GM18502 (cell line): ENCODE measurements at regions not wholly inside any gene's neighbourhood (a gene's known extent, or its start where the extent isn't known, plus 50 kb on each side); places are given as distances from the start of the nearest gene placed in this dataset.

Experiments used
- ATAC-seq: cut with Tn5 transposase; IDR thresholded peaks from one replicate; pipeline ENCODE4 v1.9.1; 2021; ENCODE audit warnings: mild to moderate bottlenecking; ENCODE audit not compliant: unreplicated experiment, poor library complexity

GRCh38 chr6:92354270-92354829, 1065.0 kb downstream of the EPHA7 start:
- ATAC-seq, result no peak

DNA sequence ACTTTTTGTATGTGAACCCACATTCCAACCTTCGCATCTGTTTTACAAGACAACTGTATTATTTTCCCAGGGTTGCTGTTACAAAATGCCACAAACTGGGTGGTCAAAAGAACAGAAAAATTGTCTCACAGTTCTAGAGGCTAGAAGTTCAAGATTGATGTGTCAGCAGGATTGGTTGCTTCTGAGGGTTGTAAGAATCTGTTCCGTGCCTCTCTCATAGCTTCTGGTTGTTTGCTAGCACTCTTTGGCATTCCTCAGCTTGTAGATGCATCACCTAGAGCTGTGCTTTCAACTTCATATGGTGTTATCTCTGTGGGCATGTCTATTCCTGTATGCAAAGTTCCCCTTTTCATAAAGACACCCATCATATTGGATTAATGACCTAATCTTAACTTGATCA, 1067.2 kb downstream of the EPHA7 start:
- ATAC-seq, result no peak

- no peak for ATAC-seq
Measured at GRCh38 chr6:92341201-92341600, 1078.2 kb downstream of the EPHA7 start.

GRCh38 chr6:92339936-92340640, 1079.3 kb downstream of the EPHA7 start:
- ATAC-seq, result no peak

GRCh38 chr6:92337571-92337970, 1081.8 kb downstream of the EPHA7 start:
- ATAC-seq, result no peak

DNA sequence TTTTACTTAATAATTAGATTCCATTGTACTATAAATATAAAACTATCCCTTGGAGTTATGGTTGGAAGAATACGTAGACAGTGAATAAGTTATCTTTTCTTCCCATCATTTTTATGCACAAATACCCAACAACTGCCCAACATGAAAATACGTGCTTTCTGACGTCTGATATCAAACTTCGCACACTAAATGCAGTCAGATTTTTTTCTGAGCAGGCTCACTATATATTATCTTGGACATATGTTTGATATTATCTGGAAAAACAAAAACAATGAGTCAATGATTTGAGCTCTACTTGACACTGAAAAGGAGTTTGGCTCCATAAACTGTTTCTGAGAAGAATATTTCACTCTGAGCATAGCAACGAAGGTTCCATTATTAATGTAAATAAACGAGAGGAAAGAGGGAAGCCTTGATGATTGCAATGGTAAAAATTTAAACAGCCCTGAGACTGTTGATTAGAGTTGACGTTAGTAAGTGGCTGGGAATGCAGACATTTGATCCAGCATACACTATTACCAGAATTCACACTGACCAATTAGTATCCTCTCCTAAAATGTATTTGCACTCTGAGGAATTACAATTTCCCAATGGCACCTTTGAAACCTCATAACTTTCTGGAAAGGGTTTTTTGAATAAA, 1090.0 kb downstream of the EPHA7 start:
- no peak for ATAC-seq

DNA sequence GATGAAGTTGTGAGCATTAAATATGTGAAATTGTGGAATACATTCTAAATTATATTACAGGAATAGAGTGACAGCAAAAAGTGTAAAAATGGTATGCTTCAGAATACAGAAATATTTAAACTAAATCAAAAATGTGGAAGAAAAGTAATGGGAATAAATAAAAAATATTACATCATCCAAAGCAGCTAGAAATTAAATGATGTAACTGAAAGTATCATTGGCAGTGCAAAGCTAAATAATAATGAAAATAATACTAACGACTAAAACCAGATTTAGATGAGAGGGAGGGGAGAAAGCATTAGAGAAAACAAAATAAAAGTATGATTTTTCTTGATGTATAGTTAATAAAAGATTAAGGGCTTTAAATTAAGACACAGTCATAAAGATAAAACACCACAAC, 1104.0 kb downstream of the EPHA7 start:
- no peak for ATAC-seq

GRCh38 chr6:92297101-92297500, 1122.3 kb downstream of the EPHA7 start:
- no peak for ATAC-seq

- no peak for ATAC-seq
Measured at GRCh38 chr6:92292067-92292466, 1127.3 kb downstream of the EPHA7 start.

- no peak for ATAC-seq
Measured at GRCh38 chr6:92289831-92290230, 1129.5 kb downstream of the EPHA7 start.

- no peak for ATAC-seq
Measured at GRCh38 chr6:92281571-92282076, 1137.7 kb downstream of the EPHA7 start.

DNA sequence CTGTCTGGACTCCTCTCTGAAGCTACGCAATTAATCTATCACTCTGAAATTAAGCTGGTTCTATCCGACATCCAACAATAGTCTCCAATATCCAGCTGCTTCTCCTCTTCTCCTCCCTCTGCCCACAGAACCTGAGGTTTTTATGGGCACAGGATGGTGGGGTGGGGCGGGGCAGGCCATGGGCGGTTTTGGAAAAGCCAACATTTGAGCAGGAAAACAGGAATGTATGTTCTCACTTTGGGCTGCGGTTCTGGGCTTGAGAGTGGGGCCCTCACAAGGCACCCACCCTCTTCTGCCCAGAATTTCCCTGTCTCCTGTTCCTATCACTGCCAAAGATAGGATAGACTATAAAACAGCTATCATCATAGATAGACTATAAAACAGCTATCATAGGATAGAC, 1144.2 kb downstream of the EPHA7 start:
- ATAC-seq, result no peak

GRCh38 chr6:92274588-92274987, 1144.8 kb downstream of the EPHA7 start:
- no peak for ATAC-seq

DNA sequence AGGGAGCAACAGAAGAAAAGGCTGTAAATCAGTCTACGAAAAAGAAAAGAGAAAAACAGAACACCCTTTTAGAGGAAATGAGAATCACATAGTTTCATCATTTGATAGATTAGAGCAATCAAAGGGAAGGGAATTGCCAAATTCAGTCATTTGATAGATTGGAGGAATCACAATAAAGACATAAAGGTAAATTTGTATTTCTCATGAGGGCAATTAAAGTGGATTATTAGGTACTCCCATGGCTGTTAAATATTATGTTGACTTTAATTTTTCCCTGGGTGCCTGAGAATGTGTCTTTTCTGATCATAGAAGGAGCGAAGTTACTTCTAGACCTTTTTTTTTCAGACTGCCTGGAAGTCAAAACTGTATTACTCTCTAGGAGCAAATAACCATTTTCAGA, 1145.7 kb downstream of the EPHA7 start:
- no peak for ATAC-seq

- ATAC-seq, result no peak
Measured at GRCh38 chr6:92271091-92271490, 1148.3 kb downstream of the EPHA7 start.

- ATAC-seq, result no peak
Measured at GRCh38 chr6:92270365-92270764, 1149.0 kb downstream of the EPHA7 start.

- no peak for ATAC-seq
Measured at GRCh38 chr6:92267335-92267734, 1152.0 kb downstream of the EPHA7 start.

DNA sequence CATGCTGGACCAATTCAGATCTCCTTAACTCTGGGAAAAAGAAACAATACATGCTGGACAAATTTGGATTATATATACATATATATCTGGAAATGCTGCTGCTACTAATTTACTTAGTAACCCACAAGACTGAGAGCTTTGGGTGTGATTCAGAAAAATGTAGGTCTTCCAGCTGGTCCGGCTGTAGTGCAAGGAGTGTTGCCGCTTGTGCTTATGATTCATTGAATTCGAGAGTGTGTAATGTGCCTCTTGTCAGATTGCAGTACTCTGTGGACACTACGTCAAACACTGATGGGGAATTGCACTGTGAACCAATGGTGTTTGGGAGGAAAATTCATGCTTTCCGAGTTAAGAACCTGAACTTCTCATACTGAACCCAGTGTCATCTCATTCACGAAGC, 1155.5 kb downstream of the EPHA7 start:
- ATAC-seq, result no peak

GRCh38 chr6:92259171-92259570, 1160.2 kb downstream of the EPHA7 start:
- no peak for ATAC-seq

DNA sequence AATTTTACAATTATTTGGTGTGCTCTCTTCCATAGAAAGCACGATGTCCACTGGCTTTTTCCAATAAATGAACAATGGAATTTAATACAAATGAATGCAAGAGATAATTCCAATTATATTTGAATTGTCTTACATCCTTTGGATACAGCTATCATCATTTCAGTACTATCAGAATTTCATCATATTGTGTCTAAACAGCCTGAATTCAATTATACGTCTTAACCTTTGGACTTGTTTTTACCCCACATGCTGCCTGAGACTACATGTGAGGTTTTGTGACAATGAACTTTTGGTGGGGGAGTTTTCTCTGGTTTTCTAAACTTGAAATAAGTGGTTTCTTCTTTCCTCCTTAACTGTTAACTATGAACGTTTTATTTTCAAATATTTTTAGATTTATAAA, 1176.0 kb downstream of the EPHA7 start:
- ATAC-seq, result no peak

DNA sequence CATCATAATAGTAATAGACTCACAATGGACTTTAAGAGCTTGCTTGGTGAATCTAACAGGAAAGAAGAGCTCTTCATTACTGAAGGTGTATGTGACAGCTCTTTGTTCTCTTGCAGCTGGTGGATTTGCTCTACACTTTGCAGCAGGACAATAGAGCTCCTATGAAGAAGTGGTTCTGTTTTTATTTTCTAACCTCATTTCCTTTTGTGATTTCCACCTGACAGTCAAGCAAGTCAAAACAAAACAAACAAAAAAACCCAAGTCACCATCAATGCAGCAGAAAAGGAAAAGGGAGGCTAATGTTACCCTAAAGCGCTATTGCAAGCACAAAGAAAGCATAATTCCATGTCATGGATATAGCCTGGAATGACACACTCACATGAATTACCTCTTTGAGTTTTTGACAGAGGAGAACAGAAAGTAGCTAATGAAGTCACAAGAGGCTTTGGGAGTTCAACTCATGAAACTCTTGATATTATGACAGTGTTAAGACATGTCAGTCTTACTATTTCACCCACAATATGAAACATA, 1188.1 kb downstream of the EPHA7 start:
- no peak for ATAC-seq
